ENCODE measurements at regions not wholly inside any gene's neighbourhood (a gene's known extent, or its start where the extent isn't known, plus 50 kb on each side); places are given as distances from the start of the nearest gene placed in this dataset.
"Not testable (repeated sequence)": the region's sequence is repeated elsewhere in the genome, so short reads cannot be mapped to it uniquely, and the experiment has no call there.

DNA sequence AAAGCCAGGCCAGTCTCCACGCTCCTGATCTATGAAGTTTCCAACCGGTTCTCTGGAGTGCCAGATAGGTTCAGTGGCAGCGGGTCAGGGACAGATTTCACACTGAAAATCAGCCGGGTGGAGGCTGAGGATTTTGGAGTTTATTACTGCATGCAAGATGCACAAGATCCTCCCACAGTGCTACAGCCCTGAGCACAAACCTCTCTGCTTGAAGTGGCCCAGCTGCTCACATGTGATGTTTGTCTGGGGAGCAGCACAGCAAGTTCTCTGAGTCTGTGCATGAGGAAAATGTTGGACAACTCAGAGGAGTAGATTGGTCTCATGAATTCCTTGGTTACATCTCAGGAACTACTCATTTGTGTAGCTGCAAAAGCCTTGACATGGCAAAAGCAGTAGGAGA, 1295.1 kb downstream of the RPIA start:
- TF ChIP-seq, protein P1, sequence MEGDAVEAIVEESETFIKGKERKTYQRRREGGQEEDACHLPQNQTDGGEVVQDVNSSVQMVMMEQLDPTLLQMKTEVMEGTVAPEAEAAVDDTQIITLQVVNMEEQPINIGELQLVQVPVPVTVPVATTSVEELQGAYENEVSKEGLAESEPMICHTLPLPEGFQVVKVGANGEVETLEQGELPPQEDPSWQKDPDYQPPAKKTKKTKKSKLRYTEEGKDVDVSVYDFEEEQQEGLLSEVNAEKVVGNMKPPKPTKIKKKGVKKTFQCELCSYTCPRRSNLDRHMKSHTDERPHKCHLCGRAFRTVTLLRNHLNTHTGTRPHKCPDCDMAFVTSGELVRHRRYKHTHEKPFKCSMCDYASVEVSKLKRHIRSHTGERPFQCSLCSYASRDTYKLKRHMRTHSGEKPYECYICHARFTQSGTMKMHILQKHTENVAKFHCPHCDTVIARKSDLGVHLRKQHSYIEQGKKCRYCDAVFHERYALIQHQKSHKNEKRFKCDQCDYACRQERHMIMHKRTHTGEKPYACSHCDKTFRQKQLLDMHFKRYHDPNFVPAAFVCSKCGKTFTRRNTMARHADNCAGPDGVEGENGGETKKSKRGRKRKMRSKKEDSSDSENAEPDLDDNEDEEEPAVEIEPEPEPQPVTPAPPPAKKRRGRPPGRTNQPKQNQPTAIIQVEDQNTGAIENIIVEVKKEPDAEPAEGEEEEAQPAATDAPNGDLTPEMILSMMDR (IDR thresholded peaks at IDR 0.05): not testable (repeated sequence)
- not testable (repeated sequence) for TF ChIP-seq POLR2A (IDR thresholded peaks at IDR 0.05)

Measured in uterus (tissue), 2 donors.